Adrenal gland (tissue), 9 donors: ENCODE measurements at regions not wholly inside any gene's neighbourhood (a gene's known extent, or its start where the extent isn't known, plus 50 kb on each side); places are given as distances from the start of the nearest gene placed in this dataset.

Experiments
- DNase-seq, 7 donors: peaks; one replicate each; pipeline ENCODE4 v3.0.0-alpha.2; 2019 to 2020
- H3K27ac ChIP-seq, 5 donors: fragments of 200-600 bp; sonication (generic) in 4 of 5; 1 replicate in 3 of 5; 2 replicates in 2 of 5; pipeline versions ENCODE4 v1.5.1 to v1.8.0; 2016 to 2020; ENCODE audit warnings: mild to moderate bottlenecking in 1 of 5
- H3K27me3 ChIP-seq: fragments of 200-600 bp; 2 replicates; pipeline ENCODE4 v1.8.0; 2021
- H3K36me3 ChIP-seq, 2 donors: fragments of 200-600 bp; replicated peaks in 1 of 2; 1 replicate in 1 of 2; 2 replicates in 1 of 2; pipeline versions ENCODE4 v1.5.1 to v1.8.0; 2018 to 2022
- H3K4me1 ChIP-seq, 2 donors: fragments of 200-600 bp; replicated peaks in 1 of 2; 1 replicate in 1 of 2; 2 replicates in 1 of 2; pipeline versions ENCODE4 v1.5.1 to v1.8.0; 2018 to 2021
- H3K4me3 ChIP-seq, 4 donors: fragments of 200-600 bp; sonication (generic) in 3 of 4; one replicate each; pipeline ENCODE4 v1.5.1; 2016 to 2018
- H3K9me3 ChIP-seq, 3 donors: fragments of 200-600 bp; sonication (generic) in 1 of 3; replicated peaks in 1 of 3; 1 replicate in 2 of 3; 2 replicates in 1 of 3; pipeline versions ENCODE4 v1.5.1 to v1.8.0; 2016 to 2021
- POLR2A ChIP-seq, 2 donors: fragments of 450-650 bp; IDR thresholded peaks; one replicate each; pipeline ENCODE4 v1.6.1; 2017; ENCODE audit warnings: antibody characterized with exemption in 2 of 2, mild to moderate bottlenecking in 2 of 2, moderate library complexity in 1 of 2
- WGBS, 4 donors: extraction: QIAGEN DNeasy Blood & Tissue Kit in 2 of 4; methylation state at CpG; one replicate each; pipeline versions ENCODE4 v1.1.5 to v1.1.7; 2013 to 2017; 5-methylcytosine and 5-hydroxymethylcytosine counted together
- intact Hi-C, 2 donors: fragments of 100-400 bp; cut with DNase I; formaldehyde crosslinking; loops; one replicate each; pipeline versions ENCODE4 v1.14.1 to v1.15.0; 2022 to 2023
- TF ChIP-seq, protein P1 (sequence below), 6 experiments: fragments of 450-650 bp in 4 of 6; fragments of 200-600 bp in 2 of 6; sonication (generic) in 1 of 6; IDR thresholded peaks; 1 replicate in 5 of 6; 2 replicates in 1 of 6; pipeline versions ENCODE4 v1.5.1 to v1.8.0; 2016 to 2021; ENCODE audit warnings: antibody characterized with exemption in 6 of 6, mild to moderate bottlenecking in 2 of 6, moderate library complexity in 1 of 6
- donor health status: healthy with polysubstance abuse.
- donor health status: Bipolar disorder and iron deficiency.
- donor health status: DM: yes; HTN: yes; CAD: no.
- donor health status: DM: no; HTN: no; CAD: no.
- donor health status: DM: no; HTN: no; CAD: no.

- no peak for TF ChIP-seq POLR2A (IDR thresholded peaks at IDR 0.05)
- TF ChIP-seq, protein P1, sequence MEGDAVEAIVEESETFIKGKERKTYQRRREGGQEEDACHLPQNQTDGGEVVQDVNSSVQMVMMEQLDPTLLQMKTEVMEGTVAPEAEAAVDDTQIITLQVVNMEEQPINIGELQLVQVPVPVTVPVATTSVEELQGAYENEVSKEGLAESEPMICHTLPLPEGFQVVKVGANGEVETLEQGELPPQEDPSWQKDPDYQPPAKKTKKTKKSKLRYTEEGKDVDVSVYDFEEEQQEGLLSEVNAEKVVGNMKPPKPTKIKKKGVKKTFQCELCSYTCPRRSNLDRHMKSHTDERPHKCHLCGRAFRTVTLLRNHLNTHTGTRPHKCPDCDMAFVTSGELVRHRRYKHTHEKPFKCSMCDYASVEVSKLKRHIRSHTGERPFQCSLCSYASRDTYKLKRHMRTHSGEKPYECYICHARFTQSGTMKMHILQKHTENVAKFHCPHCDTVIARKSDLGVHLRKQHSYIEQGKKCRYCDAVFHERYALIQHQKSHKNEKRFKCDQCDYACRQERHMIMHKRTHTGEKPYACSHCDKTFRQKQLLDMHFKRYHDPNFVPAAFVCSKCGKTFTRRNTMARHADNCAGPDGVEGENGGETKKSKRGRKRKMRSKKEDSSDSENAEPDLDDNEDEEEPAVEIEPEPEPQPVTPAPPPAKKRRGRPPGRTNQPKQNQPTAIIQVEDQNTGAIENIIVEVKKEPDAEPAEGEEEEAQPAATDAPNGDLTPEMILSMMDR (IDR thresholded peaks at IDR 0.05), result no peak
- Histone ChIP-seq H3K27ac (no peak overlapping the region), H3K27me3 (no peaks in the 10 kb centered on the region), H3K4me3 (no peak overlapping the region), H3K9me3 (no peaks in the 10 kb centered on the region), H3K36me3 (no peaks in the 10 kb centered on the region), H3K4me1 (peaks cover 0 to 4% of the 10 kb centered on the region in 2 donors)
- WGBS, 4 donors, result 61 to 75% (median 67%) methylated on average over 3 to 4 of the region's 4 CpGs
- intact Hi-C loops, result no loop called here
- DNase-seq, result no peak
Observed at GRCh38 chr14:101226265-101226602, 322.7 kb upstream of the RTL1 start.

DNA sequence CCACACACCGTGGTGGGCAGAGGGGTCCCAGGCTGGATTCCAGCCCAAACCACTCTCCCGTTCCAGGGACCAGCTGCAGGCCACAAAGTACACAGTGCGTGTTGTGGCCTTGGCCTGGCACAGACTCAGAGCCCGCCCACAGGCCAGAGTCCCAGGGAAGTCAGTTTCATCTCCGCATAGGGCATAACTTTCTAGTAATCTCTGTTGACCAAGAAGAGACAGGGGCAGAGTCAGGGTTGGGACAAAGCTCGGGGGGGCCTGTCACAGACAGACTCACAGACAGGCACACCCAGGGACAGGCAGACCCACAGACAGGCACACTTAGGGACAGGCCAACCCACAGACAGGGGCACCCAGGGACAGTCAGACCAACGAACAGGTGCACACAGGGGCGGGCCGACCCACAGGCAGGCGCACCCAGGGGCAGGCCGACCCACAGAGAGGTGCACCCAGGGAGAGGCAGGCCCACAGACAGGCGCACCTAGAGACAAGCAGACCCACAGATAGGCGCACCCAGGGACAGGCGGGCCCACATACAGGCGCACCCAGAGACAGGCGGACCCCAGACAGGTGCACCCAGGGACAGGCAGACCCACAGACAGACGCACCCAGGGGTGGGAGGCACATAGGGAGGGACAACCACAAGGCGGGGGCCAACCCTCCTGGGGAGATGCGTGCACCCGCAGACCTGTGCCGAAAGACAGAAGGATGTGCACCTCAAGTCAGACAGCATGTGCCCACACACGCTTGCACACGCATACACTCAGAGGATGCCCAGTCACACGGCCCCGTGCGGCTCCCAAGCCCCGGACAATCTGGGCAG lies 323.3 kb upstream of the RTL1 start:
- intact Hi-C loops, result no loop called here
- Histone ChIP-seq H3K4me3 (no peak overlapping the region), H3K27me3 (no peaks in the 10 kb centered on the region), H3K36me3 (no peaks in the 10 kb centered on the region), H3K27ac (no peak overlapping the region), H3K4me1 (peaks cover 0 to 4% of the 10 kb centered on the region in 2 donors), H3K9me3 (no peaks in the 10 kb centered on the region)
- 74 to 79% (median 78%) methylated on average over 19 to 27 of the region's 27 CpGs for WGBS, 4 donors
- TF ChIP-seq, protein P1 (IDR thresholded peaks at IDR 0.05), result no peak
- no peak for TF ChIP-seq POLR2A (IDR thresholded peaks at IDR 0.05)
- DNase-seq, result peak in 5 of 7 donors; percentile 38 to 62 (median 54)

- H3K36me3 ChIP-seq, result no peaks in the 10 kb centered on the region
- H3K27ac ChIP-seq, result no peak overlapping the region
- no peak for DNase-seq
- H3K27me3 ChIP-seq, result no peaks in the 10 kb centered on the region
- TF ChIP-seq, protein P1 (IDR thresholded peaks at IDR 0.05), result no peak
- no peak for TF ChIP-seq POLR2A (IDR thresholded peaks at IDR 0.05)
- H3K9me3 ChIP-seq, result no peaks in the 10 kb centered on the region
- intact Hi-C loops, result no loop called here
- WGBS, 4 donors, result 89 to 94% (median 92%) methylated on average over 29 to 41 of the region's 41 CpGs
- H3K4me1 ChIP-seq, result peaks cover 0 to 4% of the 10 kb centered on the region in 2 donors
- no peak overlapping the region for H3K4me3 ChIP-seq
Observed at GRCh38 chr14:101227611-101228594, 324.4 kb upstream of the RTL1 start.

- 79 to 90% (median 83%) methylated on average over 13 to 17 of the region's 17 CpGs for WGBS, 4 donors
- Histone ChIP-seq H3K27ac (no peak overlapping the region), H3K27me3 (no peaks in the 10 kb centered on the region), H3K9me3 (no peaks in the 10 kb centered on the region), H3K4me1 (peaks cover 0 to 4% of the 10 kb centered on the region in 2 donors), H3K4me3 (no peak overlapping the region), H3K36me3 (no peaks in the 10 kb centered on the region)
- peak in 2 of 7 donors; percentile 8 to 42 for DNase-seq
- no peak for TF ChIP-seq POLR2A (IDR thresholded peaks at IDR 0.05)
- TF ChIP-seq, protein P1 (IDR thresholded peaks at IDR 0.05), result no peak
- intact Hi-C loops, result no loop called here
Observed at GRCh38 chr14:101228949-101229541, 325.5 kb upstream of the RTL1 start.
